Gastroesophageal sphincter (tissue), 4 donors: ENCODE measurements at regions not wholly inside any gene's neighbourhood (a gene's known extent, or its start where the extent isn't known, plus 50 kb on each side); places are given as distances from the start of the nearest gene placed in this dataset.
"Not testable (repeated sequence)": the region's sequence is repeated elsewhere in the genome, so short reads cannot be mapped to it uniquely, and the experiment has no call there.

ENCODE experiments used
- ATAC-seq: fragments of 150-250 bp; one replicate; pipeline ENCODE4 v1.9.1; 2016; ENCODE audit warnings: mild to moderate bottlenecking, moderate library complexity
- H3K27ac ChIP-seq, 4 donors: fragments of 200-600 bp; sonication (generic) in 3 of 4; 1 replicate in 3 of 4; 2 replicates in 1 of 4; pipeline ENCODE4 v1.5.1; 2016 to 2019
- H3K27me3 ChIP-seq: fragments of 200-600 bp; sonication (generic); one replicate; pipeline ENCODE4 v1.5.1; 2019
- H3K36me3 ChIP-seq, 2 donors: fragments of 200-600 bp; sonication (generic); one replicate each; pipeline ENCODE4 v1.5.1; 2019; ENCODE audit warnings: control low read depth in 1 of 2
- H3K4me1 ChIP-seq, 3 donors: fragments of 200-600 bp; sonication (generic); 1 replicate in 2 of 3; 2 replicates in 1 of 3; pipeline ENCODE4 v1.5.1; 2016 to 2019; ENCODE audit warnings: control low read depth in 2 of 3
- H3K4me3 ChIP-seq, 2 donors: fragments of 200-600 bp; sonication (generic); one replicate each; pipeline ENCODE4 v1.5.1; 2019; ENCODE audit warnings: mild to moderate bottlenecking in 1 of 2, moderate library complexity in 1 of 2
- H3K9me3 ChIP-seq, 3 donors: fragments of 200-600 bp; sonication (generic); one replicate each; pipeline ENCODE4 v1.5.1; 2017 to 2019; ENCODE audit warnings: control low read depth in 2 of 3
- CTCF ChIP-seq, 4 experiments: fragments of 200-600 bp in 2 of 4; fragments of 450-650 bp in 2 of 4; sonication (generic) in 1 of 4; IDR thresholded peaks; one replicate each; pipeline ENCODE4 v1.5.1; 2017 to 2019; ENCODE audit warnings: antibody characterized with exemption in 4 of 4, mild to moderate bottlenecking in 2 of 4, moderate library complexity in 2 of 4
- EP300 ChIP-seq: sonication (generic); formaldehyde crosslinking; IDR thresholded peaks from one replicate; pipeline ENCODE4 v1.6.1; 2017; ENCODE audit warnings: antibody characterized with exemption, mild to moderate bottlenecking
- POLR2A ChIP-seq, 2 donors: fragments of 450-650 bp; IDR thresholded peaks; one replicate each; pipeline ENCODE4 v1.6.1; 2017; ENCODE audit warnings: antibody characterized with exemption in 2 of 2, mild to moderate bottlenecking in 2 of 2, moderate library complexity in 1 of 2
- POLR2AphosphoS5 ChIP-seq: sonication (generic); formaldehyde crosslinking; IDR thresholded peaks from one replicate; pipeline ENCODE4 v1.6.1; 2017; ENCODE audit warnings: antibody characterized with exemption
- WGBS, 2 donors: methylation state at CpG; one replicate each; pipeline ENCODE4 v1.1.5; 2018; ENCODE audit warnings: low coverage in 1 of 2; 5-methylcytosine and 5-hydroxymethylcytosine counted together

- Histone ChIP-seq H3K27ac (no peak overlapping the region), H3K27me3 (no peaks in the 10 kb centered on the region), H3K4me1 (no peaks in the 10 kb centered on the region), H3K36me3 (no peaks in the 10 kb centered on the region), H3K9me3 (no peaks in the 10 kb centered on the region), H3K4me3 (no peak overlapping the region)
- no peak for ATAC-seq
- TF ChIP-seq POLR2AphosphoS5, result no peak
- no peak for TF ChIP-seq EP300
- TF ChIP-seq POLR2A (IDR thresholded peaks at IDR 0.05), result no peak
- TF ChIP-seq CTCF (IDR thresholded peaks at IDR 0.05), result no peak
- 78% methylated on average over 2 of the region's 2 CpGs; no CpG with 5 or more reads in 1 of the 2 donors for WGBS, 2 donors
These were observed 640.0 kb upstream of the LRRTM4 start for GRCh38 chr2:78162202-78162601.

- not testable (repeated sequence) for H3K4me3 ChIP-seq, H3K36me3 ChIP-seq, H3K27me3 ChIP-seq, H3K27ac ChIP-seq, H3K9me3 ChIP-seq, H3K4me1 ChIP-seq, ATAC-seq
- WGBS, 2 donors, result 85 to 92% methylated on average over 6 of the region's 9 CpGs
These were observed 650.0 kb upstream of the LRRTM4 start for GRCh38 chr2:78172157-78172556.

- no peaks in the 10 kb centered on the region for H3K27me3 ChIP-seq
- ATAC-seq, result no peak
- 6 to 31% methylated on average over 2 of the region's 2 CpGs for WGBS, 2 donors
- no peak overlapping the region for H3K4me3 ChIP-seq
- no peak overlapping the region for H3K27ac ChIP-seq
- TF ChIP-seq POLR2AphosphoS5 (no peak), POLR2A (IDR thresholded peaks at IDR 0.05) (no peak), CTCF (IDR thresholded peaks at IDR 0.05) (no peak), EP300 (no peak)
- no peaks in the 10 kb centered on the region for H3K9me3 ChIP-seq
- no peaks in the 10 kb centered on the region for H3K4me1 ChIP-seq
- no peaks in the 10 kb centered on the region for H3K36me3 ChIP-seq
These were observed 653.5 kb upstream of the LRRTM4 start for GRCh38 chr2:78175645-78176044.

GRCh38 chr2:78201064-78201575, 678.9 kb upstream of the LRRTM4 start:
- ATAC-seq, result no peak
- 71 to 79% methylated on average over 2 of the region's 2 CpGs for WGBS, 2 donors
- no peak overlapping the region for H3K4me3 ChIP-seq

GRCh38 chr2:78202366-78202765, 680.2 kb upstream of the LRRTM4 start:
- H3K27me3 ChIP-seq, result no peaks in the 10 kb centered on the region
- no peak overlapping the region for H3K27ac ChIP-seq
- no peak for TF ChIP-seq CTCF (IDR thresholded peaks at IDR 0.05)
- TF ChIP-seq POLR2A (IDR thresholded peaks at IDR 0.05), result no peak
- TF ChIP-seq EP300, result no peak
- TF ChIP-seq POLR2AphosphoS5, result no peak
- ATAC-seq, result no peak
- WGBS, 2 donors, result 78 to 83% methylated on average over 3 of the region's 3 CpGs
- no peaks in the 10 kb centered on the region for H3K9me3 ChIP-seq
- no peak overlapping the region for H3K4me3 ChIP-seq
- no peaks in the 10 kb centered on the region for H3K36me3 ChIP-seq
- no peaks in the 10 kb centered on the region for H3K4me1 ChIP-seq

More at GRCh38 chr2:78201064-78201575, 678.9 kb upstream of the LRRTM4 start:
- H3K9me3 ChIP-seq, result no peaks in the 10 kb centered on the region
- H3K27me3 ChIP-seq, result no peaks in the 10 kb centered on the region
- no peaks in the 10 kb centered on the region for H3K36me3 ChIP-seq
- no peaks in the 10 kb centered on the region for H3K4me1 ChIP-seq
- TF ChIP-seq POLR2AphosphoS5 (no peak), EP300 (no peak), POLR2A (IDR thresholded peaks at IDR 0.05) (no peak), CTCF (IDR thresholded peaks at IDR 0.05) (no peak)
- H3K27ac ChIP-seq, result no peak overlapping the region
